NCI-H82 treated with DMSO at 0.1 percent for 48 hours (cell line): ENCODE measurements at regions not wholly inside any gene's neighbourhood (a gene's known extent, or its start where the extent isn't known, plus 50 kb on each side); places are given as distances from the start of the nearest gene placed in this dataset.
"Not testable (repeated sequence)": the region's sequence is repeated elsewhere in the genome, so short reads cannot be mapped to it uniquely, and the experiment has no call there.

ENCODE experiments used
- DNase-seq: peaks from one replicate; lab custom pipeline; 2025; ENCODE audit not compliant: unreplicated experiment; lab: John Stamatoyannopoulos, UW

DNA sequence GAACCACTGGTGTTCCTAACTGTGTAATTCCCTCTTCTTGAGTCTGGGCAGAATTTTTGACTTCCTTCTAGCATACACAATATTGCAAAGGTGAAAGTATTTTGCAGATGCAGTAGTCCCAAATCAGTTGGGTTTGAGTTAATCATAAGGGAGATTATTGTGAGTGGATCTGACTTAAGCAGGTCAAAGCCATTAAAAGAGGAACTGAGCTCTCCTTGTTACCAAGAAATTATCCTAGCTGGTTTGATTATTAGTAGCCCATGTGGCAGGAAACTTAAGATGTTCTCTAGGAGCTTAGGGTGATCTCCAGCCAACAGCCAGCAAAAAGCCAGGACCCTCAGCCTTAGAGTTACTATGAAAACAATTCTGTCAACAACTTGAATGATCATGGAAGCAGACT lies 221.8 kb downstream of the RPIA start:
- DNase-seq, result no peak

- DNase-seq, result no peak
Observed at GRCh38 chr2:88919087-88919738, 227.7 kb downstream of the RPIA start.

DNA sequence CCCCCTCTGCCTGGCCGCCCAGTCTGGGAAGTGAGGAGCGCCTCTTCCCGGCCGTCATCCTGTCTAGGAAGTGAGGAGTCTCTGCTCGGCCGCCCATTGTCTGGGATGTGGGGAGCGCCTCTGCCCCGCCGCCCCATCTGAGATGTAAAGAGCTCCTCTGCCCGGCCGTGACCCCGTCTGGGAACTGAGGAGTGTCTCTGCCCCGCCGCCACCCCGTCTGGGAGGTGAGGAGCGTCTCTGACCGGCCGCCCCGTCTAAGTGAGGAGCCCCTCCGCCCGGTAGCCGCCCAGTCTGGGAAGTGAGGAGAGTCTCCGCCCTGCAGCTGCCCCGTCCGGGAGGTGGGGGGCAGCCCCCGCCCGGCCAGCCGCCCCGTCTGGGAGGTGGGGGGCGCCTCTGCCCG lies 228.9 kb downstream of the RPIA start:
- not testable (repeated sequence) for DNase-seq

GRCh38 chr2:88924533-88924932 lies 233.1 kb downstream of the RPIA start:
- DNase-seq, result no peak

DNA sequence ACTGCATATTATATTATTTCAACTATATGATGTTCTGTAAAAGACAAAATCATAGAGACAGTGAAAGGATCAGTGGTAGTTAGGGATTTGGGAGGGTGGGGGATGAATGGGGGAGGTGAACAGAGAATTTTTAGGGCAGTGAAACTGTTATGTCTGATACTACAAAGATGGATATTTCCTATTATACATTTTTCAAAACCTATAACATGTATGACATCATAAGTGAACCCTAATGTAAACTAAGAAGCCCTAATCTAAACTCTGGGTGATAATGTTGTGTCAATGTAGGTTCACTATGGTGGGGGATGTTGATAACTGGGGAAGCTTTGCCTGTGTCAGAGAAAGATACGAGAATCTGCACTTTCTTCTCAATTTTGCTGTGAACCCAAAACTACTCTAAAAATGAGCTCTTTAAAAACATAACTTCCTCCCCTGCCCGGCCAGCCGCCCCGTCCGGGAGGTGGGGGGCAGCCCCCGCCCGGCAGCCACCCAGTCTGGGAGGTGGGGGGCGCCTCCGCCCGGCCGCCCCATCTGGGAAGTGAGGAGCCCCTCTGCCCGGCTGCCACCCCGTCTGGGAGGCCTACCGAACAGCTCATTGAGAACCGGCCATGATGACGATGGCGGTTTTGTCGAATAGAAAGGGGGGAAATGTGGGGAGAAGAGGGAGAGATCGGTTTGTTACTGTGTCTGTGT lies 234.4 kb downstream of the RPIA start:
- DNase-seq, result no peak

GRCh38 chr2:88927128-88927527 lies 235.7 kb downstream of the RPIA start:
- DNase-seq, result no peak

GRCh38 chr2:88930659-88931058 lies 239.2 kb downstream of the RPIA start:
- no peak for DNase-seq

DNA sequence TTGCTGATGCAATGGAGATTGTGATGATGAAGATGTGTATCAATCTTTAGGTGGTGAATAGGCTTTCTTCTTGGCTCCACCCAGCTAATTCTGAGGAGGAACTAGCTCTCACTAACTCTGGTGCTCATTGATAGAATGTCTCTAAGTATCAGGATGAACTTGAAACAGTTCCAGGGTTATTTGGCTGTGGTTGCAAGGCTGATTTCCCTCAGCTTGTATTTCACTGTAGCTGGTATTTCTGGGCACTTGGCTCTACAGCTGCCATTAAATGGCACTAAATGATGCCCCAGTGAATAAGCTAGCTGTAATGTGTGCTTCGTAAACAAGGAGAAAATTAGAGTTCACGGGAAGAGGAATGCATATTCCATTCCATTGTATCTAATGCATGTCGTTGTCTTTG lies 241.2 kb downstream of the RPIA start:
- no peak for DNase-seq

DNA sequence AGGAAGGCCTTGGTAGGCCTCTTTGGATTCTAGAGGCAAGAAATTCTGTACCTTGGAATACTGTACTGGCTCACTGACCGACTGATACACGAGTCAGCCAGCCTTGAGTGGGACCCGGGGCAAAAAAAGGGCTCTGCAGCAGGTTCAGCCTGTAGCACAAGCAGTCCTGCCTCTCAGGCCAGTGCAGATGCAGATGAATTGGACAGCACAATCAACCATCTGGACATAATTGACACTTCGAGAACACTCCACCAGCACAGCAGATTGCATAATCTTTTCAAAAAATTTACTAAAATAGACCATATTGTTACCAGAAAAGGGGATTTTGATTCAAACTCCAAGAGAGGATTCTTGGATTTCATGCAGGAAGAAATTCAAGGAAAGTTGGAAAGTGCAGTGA lies 241.6 kb downstream of the RPIA start:
- no peak for DNase-seq

DNA sequence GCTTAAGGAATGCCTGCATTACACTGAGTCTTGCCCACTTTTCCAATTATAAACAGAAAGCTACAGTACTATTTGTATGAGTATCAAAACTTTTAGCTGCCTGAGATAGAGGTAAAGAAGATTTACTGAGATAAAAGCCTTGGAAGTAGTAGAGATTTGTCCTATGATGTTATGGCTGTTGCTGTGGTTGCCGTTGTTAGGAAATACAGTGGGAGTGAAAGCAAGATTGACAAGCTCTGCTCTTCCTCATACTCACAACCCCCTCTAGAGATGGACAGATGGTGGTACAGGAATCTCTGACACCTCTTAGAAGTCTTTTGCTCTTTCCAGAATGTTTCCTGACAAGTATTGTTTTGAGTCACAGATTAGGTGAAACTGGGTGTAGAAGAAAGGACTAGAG lies 242.5 kb downstream of the RPIA start:
- no peak for DNase-seq

- not testable (repeated sequence) for DNase-seq
Observed at GRCh38 chr2:88941178-88941577, 249.7 kb downstream of the RPIA start.

- DNase-seq, result no peak
Observed at GRCh38 chr2:88942798-88943197, 251.3 kb downstream of the RPIA start.

GRCh38 chr2:88949336-88949735 lies 257.9 kb downstream of the RPIA start:
- no peak for DNase-seq

DNA sequence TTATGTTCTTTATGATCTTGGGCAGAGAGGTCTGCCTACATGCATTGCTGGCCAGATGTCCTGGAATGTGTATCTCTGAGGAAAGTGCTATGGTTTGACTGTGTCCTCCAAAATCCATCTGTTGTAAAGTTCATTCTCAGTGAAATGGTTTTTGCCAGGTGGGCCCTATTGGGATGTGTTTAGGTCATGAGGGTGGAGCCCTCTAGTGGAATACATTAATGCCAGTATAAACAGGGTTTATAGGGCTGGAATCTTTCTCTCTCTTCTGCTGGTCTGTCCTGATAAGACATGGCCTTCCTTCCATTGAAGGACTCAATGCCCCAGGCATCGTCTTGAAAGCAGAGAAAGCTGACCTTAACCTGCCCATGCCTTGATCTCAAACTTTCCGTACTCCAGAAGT lies 258.5 kb downstream of the RPIA start:
- no peak for DNase-seq

- no peak for DNase-seq
Observed at GRCh38 chr2:88955607-88956006, 264.1 kb downstream of the RPIA start.

- no peak for DNase-seq
Observed at GRCh38 chr2:88959480-88960204, 268.2 kb downstream of the RPIA start.

GRCh38 chr2:88961323-88961722 lies 269.9 kb downstream of the RPIA start:
- DNase-seq, result not testable (repeated sequence)

GRCh38 chr2:88967844-88968243 lies 276.4 kb downstream of the RPIA start:
- DNase-seq, result no peak

- DNase-seq, result not testable (repeated sequence)
Observed at GRCh38 chr2:88978011-88978410, 286.5 kb downstream of the RPIA start.

DNA sequence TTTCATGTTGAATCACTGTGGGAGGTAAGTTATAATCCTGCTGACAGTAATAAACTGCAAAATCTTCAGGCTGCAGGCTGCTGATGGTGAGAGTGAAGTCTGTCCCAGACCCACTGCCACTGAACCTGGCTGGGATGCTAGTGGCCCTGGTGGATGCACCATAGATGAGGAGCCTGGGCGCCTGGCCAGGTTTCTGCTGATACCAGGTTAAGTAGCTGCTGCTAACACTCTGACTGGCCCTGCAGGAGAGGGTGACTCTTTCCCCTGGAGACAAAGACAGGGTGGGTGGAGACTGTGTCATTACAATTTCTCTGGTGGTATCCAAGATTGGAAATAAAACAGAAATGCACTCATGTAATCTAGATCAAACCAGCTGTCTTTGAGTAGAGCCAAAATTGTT lies 287.0 kb downstream of the RPIA start:
- DNase-seq, result not testable (repeated sequence)

DNA sequence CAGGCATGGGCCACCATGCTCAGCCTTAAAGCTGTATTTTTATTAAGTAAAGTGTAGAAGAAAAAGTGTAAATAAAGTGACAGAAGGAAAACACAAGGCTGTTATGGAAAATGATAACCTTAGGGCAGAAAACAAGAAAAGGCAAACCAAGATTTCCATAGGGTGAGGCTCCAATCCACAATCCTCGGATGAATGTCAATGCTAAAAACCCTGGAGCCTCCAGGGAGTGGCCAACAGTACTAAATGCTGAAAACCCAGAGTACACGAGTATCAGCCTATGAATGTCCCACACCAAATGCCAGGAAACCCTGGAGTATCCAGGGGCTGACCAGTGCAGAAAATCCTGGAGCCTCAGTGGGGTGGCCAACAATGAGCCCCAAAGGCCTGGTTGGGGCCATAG lies 292.6 kb downstream of the RPIA start:
- not testable (repeated sequence) for DNase-seq

- DNase-seq, result not testable (repeated sequence)
Observed at GRCh38 chr2:88986721-88987330, 295.4 kb downstream of the RPIA start.
